GM18951 (cell line): ENCODE measurements at regions not wholly inside any gene's neighbourhood (a gene's known extent, or its start where the extent isn't known, plus 50 kb on each side); places are given as distances from the start of the nearest gene placed in this dataset.

ENCODE experiments used
- POLR2A ChIP-seq: IDR thresholded peaks from 4 replicates; pipeline ENCODE4 v1.6.1; 2011; ENCODE audit warnings: mild to moderate bottlenecking; ENCODE audit not compliant: insufficient read length, insufficient read depth; ENCODE audit errors: extremely low read depth
- in situ Hi-C: fragments of 300-500 bp; cut with MboI; formaldehyde crosslinking; loops from one replicate; pipeline ENCODE4 v1.12.0; 2022; ENCODE audit warnings: low sequenced_read_pairs, mixed read lengths, inconsistent platforms; ENCODE audit not compliant: unreplicated experiment

DNA sequence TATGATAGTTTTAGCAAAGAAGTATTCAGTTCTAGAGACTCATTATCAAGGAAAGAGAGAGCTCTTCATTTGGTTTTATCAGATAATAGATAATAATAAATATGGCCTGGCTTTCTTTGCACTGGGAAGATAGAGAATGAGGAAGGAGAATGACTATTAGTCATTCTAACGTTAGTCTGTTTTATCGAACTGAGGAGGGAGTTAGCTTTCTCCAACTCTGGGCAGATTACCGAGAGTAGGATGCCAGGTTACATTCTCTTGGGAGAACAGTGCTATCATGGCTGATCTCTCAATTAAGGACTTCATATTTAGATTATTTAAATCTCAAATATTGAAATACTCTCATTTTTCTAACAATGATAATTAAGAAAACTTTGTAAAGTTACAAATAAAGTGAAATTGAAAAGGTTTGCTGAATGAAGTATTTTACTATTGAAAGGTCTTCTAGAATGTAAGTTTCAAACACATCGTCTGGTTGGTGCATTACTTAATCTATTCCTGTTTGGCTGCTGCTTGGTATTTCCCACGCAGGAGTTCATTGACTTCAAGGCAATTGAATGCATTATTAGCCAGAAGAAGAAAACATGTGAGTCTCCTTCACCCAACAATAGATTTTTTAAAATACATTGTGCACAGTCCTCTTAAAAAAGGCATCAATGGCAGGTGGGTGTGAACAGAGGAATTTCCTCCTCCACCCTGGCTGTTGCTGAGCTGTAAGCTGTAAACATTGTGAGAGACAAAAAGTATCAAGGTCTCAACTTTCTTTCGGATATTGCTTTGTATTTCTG lies 140.8 kb downstream of the C9orf152 start:
- in situ Hi-C loops: loop anchor here (5.0 kb wide), 1 partner anchor 85 kb away; no protein-coding TSS in a partner anchor
- TF ChIP-seq POLR2A: no peak

DNA sequence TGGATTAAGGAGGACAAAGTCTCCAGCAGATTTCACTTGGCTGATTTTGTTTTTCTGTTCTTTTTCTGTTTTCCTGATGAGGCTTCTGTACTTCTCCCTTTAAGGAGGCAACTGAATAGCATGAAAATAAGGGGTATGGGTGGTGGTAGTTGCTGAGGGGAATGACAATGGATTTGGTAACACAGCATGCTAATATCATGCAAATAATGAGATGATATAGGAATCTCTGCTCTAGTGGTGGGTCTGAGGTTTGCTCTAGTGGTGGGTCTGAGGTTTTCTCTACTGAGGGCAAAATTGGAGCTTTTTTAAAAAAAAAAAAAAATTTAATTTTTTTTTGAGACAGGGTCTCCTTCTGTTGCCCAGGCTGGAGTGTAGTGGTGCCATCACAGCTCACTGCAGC lies 139.7 kb downstream of the C9orf152 start:
- TF ChIP-seq POLR2A: no peak
- in situ Hi-C loops: loop anchor here (5.0 kb wide), 1 partner anchor 84 kb away; no protein-coding TSS in a partner anchor

DNA sequence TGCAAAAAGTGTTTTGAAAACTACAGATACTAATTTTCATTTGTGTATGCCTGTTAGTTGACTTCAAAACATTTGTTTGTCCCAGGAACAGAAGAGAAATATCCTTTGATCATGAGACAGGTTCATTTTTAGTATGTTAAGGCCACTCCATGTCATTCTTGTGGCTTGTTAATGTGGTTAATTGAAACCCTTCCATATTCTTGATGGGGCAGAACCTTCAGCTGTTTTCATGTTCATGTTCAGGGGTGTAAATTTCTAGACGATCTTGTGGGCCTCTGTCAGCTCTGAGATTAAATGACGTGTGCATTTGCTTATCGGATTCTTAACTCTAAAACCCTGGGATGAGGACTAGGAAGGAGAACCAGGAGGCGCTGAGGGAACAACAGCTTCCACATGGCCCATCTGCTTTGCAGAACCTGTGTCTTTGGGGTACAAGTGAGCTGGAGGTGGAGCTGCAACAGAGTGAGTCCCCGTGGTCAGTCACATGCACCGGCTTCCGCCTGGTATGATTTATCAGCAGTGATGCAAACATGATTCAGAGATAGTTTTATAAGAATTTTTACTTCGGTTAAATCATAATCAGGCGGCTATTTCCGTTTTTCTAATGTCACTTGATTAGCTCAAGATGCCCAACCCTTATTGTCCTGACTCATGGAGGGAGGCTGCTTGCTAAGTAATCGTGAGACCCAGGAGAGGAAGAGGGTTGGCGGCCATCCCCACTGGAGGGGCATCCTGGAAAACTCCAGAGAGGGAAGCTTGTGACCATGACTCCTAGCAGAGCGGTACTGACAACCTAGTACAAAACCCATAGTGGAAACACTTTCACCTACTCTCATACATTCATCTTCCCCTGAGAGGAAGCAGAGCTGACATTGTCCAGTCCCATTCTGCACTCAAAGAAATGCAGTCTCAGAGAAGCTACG lies 138.4 kb downstream of the C9orf152 start:
- TF ChIP-seq POLR2A: no peak
- in situ Hi-C loops: loop anchor here (5.0 kb wide), 1 partner anchor 83 kb away; no protein-coding TSS in a partner anchor

DNA sequence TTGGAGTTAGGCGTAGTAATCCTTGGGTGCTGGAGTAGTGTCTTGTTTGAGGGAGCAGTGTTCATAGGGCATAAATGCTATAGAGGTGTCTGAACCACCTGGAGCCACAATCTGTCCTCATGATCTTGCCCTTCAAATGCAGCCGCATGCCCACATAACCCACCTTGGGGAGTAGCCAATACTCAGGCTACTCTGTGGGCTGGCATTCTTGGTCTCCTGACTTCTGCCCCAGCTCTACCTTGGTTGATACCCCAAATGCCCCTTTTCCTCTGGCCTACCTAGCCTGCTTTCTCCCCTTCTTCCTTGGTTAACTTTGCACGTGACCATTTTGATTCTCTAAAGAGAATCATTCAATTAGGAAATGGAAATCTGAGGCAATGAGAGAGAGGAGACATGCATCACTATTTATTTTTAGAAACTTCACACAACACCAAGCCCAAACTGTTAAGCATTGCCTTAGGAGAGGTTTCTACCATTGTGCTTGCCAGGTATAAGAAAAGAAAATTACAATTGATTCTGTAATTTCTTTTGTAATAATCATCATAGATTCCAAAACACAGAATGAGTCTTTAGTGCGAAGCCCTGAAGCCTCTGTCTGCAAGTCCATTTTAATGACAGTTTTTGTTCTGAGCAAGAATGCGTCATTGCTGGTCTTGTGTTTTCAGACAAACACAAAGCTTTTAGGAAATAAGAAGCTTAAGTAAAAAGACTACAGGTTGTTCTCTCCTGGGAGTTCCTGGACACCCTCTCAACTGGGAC lies 135.2 kb downstream of the C9orf152 start:
- in situ Hi-C loops: no loop called here
- TF ChIP-seq POLR2A: no peak

DNA sequence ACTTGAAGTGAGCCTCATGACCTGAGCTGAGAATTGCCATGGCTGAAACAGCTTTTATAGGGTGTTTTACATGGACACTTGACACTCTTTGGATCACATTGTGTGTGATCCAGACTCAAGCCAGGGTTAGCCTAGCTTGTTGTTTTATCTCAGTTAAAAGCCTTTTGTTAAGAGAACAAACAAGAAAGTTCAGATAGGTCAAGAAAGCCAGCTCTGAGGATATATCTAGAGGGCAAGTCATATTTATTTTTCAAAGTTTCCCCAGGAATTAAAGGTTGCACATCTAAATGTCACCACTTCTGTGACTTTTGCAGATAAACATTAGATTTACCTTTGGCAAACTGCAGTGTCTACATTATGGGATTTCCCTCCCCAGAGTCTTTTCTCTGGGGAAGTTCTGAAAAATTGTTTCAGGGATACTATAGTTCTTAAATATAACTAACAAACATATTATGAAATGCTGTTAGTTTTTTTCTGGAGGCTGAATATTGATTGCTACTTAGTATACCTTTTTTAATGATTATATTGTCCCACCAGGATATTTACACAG lies 134.5 kb downstream of the C9orf152 start:
- no peak for TF ChIP-seq POLR2A
- in situ Hi-C loops: no loop called here

DNA sequence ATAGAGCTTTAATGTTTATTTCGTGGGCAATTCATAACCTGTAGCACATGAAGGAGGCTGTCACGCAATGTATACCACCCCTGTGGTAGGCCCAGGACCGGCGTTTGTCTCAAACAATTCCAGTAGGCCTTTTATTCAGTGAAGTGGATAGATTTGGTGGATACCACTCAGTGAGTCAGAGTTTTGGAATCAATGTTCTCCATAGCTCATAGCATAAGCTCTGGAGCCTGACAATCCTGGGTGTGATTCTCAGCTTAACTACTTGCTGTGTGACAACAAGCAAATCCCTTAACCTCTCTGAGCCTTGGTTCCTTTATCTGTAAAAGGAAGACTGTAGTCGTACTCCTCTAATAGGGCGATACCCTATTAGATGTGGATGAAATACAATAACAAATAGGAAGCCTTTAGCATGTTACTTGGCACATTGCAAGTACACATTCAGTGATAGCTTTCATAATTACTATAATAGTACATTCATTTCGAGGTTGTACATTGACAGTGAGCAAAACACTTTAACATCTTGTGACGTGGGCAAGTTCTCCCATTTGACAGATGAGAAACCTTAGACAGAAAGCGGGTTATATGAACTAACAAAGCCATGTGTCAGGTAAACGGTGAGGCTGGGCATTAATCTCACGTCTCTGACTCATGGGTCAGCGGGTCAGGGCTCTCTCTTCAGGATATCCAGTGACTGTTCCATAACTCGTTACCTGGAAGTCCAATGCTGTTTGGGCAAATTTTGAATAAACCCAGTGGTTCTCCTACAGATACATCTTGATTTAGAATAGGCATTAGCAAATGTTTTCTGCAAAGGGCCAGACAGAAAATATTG lies 130.8 kb downstream of the C9orf152 start:
- in situ Hi-C loops: no loop called here
- no peak for TF ChIP-seq POLR2A

DNA sequence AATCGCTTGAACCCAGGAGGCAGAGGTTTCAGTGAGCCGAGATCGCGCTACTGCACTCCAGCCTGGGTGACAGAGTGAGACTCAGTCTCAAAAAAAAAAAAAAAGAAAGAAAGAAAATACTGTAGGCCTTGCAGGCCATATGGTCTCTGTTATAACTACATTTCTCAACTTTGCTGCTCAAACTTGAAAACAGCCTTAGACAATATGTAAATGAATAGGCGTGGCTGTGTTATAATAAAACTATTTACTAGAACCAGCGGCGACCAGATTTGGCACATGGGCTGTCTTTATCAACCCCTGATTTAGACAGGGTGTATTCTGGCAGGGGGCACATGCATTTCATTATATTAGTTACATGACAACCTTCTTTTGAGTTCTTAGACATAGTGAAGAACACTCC lies 130.0 kb downstream of the C9orf152 start:
- TF ChIP-seq POLR2A: no peak
- in situ Hi-C loops: no loop called here

DNA sequence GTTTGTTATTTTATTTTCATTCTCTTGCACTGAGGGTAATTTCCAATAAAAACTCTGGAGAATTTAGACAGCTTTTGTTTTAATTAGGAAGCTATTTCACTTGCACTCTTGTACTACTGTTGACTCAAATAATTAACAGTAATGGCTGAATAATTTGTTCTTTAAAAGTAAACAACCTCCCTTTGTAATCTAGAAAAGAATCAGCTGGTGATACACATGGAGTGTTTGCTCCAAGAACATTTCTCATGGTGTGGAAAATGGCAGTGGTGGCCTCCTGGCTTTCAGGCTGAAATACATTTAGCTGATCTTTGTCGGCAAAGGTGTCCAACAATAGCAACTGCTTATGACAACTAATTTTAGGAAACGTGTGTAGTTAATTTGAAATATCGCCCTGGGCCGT lies 129.4 kb downstream of the C9orf152 start:
- in situ Hi-C loops: no loop called here

DNA sequence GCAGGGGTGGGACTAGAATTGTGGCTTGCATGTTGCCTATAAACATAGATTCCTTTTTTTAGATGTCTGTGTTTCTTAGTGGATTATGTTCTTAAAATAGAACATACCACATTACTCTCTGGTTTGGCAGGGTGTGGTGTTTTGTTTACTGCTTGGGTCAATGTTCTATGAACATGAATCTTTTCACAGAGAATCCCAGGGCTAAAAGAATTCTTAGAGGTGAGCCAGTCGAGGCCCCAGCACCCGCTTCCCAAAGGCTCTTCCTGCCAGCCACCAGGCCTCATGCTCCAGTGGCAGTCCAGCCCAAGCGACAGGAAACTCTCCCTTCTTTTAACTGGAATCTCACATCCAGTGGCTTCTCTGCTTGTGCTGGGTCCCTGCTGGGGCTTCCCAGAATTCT lies 126.6 kb downstream of the C9orf152 start:
- no peak for TF ChIP-seq POLR2A
- in situ Hi-C loops: no loop called here

More for the DNA sequence above, 129.4 kb downstream of the C9orf152 start:
- no peak for TF ChIP-seq POLR2A

DNA sequence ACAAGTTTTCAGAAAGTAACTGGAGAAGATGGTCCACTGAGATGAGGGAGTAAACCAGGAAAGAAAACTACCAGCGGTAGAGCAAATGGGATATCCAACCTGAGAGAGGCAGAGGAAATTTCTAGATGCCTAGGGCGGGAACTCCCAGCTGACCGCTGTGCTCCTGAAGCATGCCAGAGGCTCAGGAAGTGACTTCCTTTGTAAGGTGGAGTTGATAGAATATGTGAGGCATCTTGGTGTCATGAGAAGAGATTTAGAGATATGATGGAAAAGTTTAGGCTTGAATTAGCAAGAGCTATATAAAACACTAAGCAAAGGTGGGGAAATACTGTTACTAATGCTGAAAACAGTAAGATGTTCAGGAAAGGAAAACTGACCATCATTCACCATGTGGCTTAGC lies 124.1 kb downstream of the C9orf152 start:
- no peak for TF ChIP-seq POLR2A
- in situ Hi-C loops: no loop called here

DNA sequence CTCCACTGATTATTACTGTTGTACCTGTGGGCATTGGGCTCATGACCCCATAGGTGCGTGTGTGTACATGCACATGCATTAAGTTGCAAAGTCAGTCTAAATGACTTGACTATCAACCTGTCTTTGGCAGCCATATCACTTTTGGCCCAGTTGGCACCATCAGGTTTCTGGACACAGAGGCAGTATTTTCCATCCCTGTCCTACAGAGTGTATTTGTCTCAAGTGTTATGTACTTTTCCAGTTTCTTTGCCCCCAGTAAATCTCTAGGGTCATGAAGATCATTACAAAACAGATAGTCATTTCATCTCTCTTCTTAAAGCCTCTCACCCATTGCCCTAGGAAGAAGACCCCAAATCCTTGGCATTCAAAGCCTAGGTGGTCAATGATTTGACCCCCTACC lies 121.4 kb downstream of the C9orf152 start:
- TF ChIP-seq POLR2A: no peak
- in situ Hi-C loops: no loop called here

DNA sequence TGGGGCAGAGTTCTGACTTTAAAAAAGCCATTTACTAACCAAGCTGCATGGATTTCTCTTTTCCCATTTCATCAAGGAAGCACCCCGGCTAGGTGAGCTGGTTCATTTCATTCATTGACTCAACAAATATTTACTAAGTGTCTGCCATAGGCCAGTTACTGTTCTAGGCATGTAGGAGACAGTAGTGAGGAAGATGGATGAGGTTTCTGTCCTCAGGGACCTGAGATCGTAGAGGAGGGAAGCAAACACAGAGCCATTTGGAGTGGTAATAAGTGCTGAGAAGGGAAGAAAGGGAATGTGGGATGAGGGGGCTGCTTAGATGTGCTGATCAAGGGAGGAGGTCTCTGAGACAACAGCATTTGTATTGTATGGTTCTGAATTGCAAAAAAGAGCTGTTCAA lies 120.4 kb downstream of the C9orf152 start:
- in situ Hi-C loops: no loop called here
- no peak for TF ChIP-seq POLR2A

DNA sequence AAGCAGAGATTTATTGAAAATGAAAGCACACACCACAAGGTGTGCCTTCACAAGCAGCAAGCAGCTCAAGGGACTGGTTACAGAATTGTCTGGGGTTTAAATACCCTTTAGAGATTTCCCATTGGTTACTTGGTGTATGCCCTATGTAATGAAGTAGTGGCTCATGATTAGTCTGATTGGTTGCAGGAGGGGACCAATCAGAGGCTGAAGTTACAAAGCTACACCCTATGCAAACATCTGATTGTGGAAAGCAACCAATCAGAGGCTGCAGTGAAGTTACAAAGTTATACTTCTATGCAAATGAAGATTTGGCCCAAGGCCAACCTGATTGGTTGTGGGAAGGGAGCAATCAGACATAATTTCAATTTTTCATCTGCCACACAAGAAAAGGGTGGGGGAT lies 119.9 kb downstream of the C9orf152 start:
- no peak for TF ChIP-seq POLR2A
- in situ Hi-C loops: no loop called here
